Pons (tissue), 1 donor: ENCODE measurements at regions not wholly inside any gene's neighbourhood (a gene's known extent, or its start where the extent isn't known, plus 50 kb on each side); places are given as distances from the start of the nearest gene placed in this dataset.
"Not testable (repeated sequence)": the region's sequence is repeated elsewhere in the genome, so short reads cannot be mapped to it uniquely, and the experiment has no call there.

Source experiments
- DNase-seq: peaks from one replicate; pipeline ENCODE4 v3.0.0-alpha.2; 2016; ENCODE audit warnings: low spot score

- no peak for DNase-seq
Observed at GRCh38 chr1:101185421-101185820, 51.4 kb upstream of the S1PR1 start.

GRCh38 chr1:101183388-101183699 is 53.5 kb upstream of the S1PR1 start:
- no peak for DNase-seq

GRCh38 chr1:101182627-101183387 is 54.0 kb upstream of the S1PR1 start:
- no peak for DNase-seq

GRCh38 chr1:101181930-101182329 is 54.9 kb upstream of the S1PR1 start:
- peak; percentile 13 for DNase-seq

- no peak for DNase-seq
Observed at GRCh38 chr1:101178688-101179491, 57.9 kb upstream of the S1PR1 start.

GRCh38 chr1:101178341-101178687 is 58.5 kb upstream of the S1PR1 start:
- DNase-seq, result no peak

GRCh38 chr1:101175886-101176285 is 60.9 kb upstream of the S1PR1 start:
- no peak for DNase-seq

- no peak for DNase-seq
Observed at GRCh38 chr1:101175466-101175865, 61.4 kb upstream of the S1PR1 start.

- DNase-seq, result no peak
Observed at GRCh38 chr1:101174722-101175121, 62.1 kb upstream of the S1PR1 start.

- DNase-seq, result not testable (repeated sequence)
Observed at GRCh38 chr1:101174298-101174697, 62.5 kb upstream of the S1PR1 start.

- DNase-seq, result no peak
Observed at GRCh38 chr1:101170506-101171050, 66.2 kb upstream of the S1PR1 start.

GRCh38 chr1:101167891-101168290 is 68.9 kb upstream of the S1PR1 start:
- DNase-seq, result no peak

- DNase-seq, result no peak
Observed at GRCh38 chr1:101166583-101167120, 70.2 kb upstream of the S1PR1 start.

- no peak for DNase-seq
Observed at GRCh38 chr1:101165954-101166353, 70.9 kb upstream of the S1PR1 start.

- no peak for DNase-seq
Observed at GRCh38 chr1:101165532-101165931, 71.3 kb upstream of the S1PR1 start.

- no peak for DNase-seq
Observed at GRCh38 chr1:101164776-101165175, 72.0 kb upstream of the S1PR1 start.

- no peak for DNase-seq
Observed at GRCh38 chr1:101162736-101163735, 73.8 kb upstream of the S1PR1 start.

GRCh38 chr1:101162300-101162699 is 74.5 kb upstream of the S1PR1 start:
- no peak for DNase-seq

- DNase-seq, result no peak
Observed at GRCh38 chr1:101161619-101162018, 75.2 kb upstream of the S1PR1 start.

- no peak for DNase-seq
Observed at GRCh38 chr1:101158424-101158823, 78.4 kb upstream of the S1PR1 start.

GRCh38 chr1:101154547-101154946 is 82.3 kb upstream of the S1PR1 start:
- no peak for DNase-seq

GRCh38 chr1:101153692-101154091 is 83.1 kb upstream of the S1PR1 start:
- no peak for DNase-seq
